NCI-H748 (cell line): ENCODE measurements at regions not wholly inside any gene's neighbourhood (a gene's known extent, or its start where the extent isn't known, plus 50 kb on each side); places are given as distances from the start of the nearest gene placed in this dataset.
"Not testable (repeated sequence)": the region's sequence is repeated elsewhere in the genome, so short reads cannot be mapped to it uniquely, and the experiment has no call there.

Experiments used
- DNase-seq: peaks from one replicate; lab custom pipeline; 2025; ENCODE audit not compliant: unreplicated experiment; lab: John Stamatoyannopoulos, UW

DNA sequence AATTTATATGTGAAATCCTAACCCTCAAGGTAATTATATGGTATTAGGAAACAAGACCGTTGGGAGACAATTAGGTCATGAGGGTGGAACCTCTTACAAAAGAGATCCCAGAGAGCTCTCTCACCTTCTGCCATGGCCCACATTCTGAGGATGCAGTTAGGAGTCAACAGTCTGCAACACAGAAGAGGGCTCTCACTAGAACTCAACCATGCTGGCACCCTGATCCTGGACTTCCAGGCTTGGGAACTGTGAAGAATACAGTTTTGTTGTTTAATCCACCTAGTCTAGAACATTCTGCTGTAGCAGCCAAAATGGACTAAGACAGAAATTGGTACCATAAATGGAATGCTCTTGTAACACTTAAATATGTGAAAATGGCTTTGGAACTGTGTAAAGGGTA is 278.8 kb upstream of the GALNTL6 start:
- DNase-seq: no peak

DNA sequence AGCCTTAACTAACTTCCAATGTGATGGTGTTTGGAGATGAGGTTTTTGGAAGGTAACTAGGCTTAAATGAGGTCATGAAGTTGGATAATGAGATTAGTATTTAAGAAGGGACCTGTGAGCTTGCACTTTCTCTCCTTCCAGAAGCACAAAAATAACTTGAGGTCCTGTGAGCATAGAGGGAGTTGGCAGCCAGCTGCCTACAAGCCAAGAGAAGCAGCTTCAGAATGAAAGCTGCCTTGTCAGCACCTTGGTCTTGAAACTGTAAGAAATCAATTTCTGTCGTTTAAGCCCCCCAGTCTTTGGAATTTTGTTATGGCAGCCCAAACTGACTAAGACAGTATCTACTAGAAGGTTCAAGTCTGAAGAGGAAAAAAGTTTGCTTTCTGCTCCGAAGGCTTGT is 280.2 kb upstream of the GALNTL6 start:
- no peak for DNase-seq

DNA sequence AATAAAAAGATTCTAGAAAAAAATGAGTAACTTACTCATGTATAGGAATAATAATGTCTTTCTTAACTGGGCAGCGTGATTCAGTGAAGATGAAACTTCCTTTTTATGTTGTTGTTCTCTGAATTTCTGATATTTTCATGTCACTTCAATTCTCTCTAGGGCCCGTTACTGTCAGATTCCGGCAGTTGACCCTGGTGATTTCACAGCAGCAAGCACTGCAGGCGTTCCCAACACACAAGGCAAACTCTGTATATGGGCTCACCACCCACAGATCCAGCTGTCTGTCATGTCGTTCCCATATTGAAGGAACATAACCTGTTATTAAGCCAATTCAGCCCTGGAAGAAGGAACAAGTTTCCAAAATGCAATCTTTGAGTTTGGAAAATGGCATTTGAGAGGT is 288.3 kb upstream of the GALNTL6 start:
- no peak for DNase-seq

DNA sequence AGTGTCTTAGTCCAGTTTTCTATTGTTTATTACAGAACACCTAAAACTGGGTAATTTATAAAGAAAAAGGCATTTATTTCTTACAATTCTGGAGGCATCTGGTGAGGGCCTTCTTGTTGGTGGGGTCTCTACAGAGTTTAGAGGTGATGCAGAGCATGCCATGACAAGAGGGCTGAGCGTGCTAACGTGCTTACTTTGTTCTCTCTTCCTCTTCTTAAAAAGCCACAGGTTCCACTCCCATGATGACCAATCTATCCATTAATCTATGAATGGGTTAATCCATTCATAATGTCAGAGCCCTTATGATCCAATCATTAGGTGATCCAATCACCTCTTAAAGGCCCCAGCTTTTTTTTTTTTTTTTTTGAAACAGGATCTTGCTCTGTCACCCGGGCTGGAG is 291.5 kb upstream of the GALNTL6 start:
- no peak for DNase-seq

DNA sequence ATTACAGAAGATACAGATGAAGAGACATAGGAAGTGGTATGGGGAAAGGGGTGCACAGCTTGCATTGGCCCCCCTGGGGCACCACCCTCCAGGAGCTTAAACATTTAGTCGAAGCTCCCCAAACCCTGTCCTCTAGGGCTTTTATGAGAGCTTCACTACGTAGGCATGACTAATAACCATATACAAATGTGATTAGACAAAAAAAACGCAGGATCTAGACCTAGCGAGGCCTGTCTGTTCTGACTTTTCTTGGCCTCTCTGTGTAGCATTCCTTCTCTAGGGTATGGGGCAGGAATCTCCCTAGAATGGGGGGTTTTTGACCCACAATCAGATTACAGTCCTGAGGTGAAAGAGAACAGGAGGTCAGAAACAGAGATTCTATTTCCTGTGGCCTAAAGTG is 293.7 kb upstream of the GALNTL6 start:
- no peak for DNase-seq

DNA sequence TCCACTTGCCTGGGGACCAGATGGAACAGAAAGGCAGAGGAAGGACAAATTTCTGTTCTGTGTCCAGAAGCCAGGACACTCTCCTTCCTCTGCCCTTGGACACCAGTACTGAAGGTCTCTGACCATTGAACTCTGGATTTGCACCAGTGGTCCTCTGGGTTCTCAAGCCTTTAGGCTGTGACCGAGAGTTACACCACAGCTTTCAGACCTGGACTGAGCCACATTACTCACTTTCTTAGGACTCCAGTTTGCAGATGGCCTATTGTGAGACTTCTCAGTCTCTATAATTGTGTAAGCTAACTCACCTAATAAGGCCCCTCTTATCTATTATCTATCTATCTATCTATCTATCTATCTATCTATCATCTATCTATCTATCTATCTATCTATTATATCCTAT is 295.3 kb upstream of the GALNTL6 start:
- DNase-seq: no peak

DNA sequence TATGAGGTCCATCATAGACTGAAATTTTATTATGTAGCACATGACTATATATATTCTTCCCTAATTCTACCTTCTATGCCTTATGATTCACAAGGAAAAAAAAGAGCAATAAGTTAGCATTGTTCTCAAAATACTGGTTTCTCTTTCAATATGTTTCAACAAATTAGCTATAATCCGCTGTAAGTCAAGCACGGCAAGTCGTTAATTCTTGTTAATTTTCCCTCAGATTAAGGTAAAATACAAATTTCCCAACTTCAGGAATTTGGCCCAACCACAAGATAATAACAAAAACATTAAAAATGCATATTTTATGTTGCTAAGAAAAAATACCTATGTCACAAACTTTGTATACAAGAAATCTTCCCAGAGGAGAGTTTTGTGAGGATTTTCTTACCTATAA is 296.5 kb upstream of the GALNTL6 start:
- DNase-seq: no peak

DNA sequence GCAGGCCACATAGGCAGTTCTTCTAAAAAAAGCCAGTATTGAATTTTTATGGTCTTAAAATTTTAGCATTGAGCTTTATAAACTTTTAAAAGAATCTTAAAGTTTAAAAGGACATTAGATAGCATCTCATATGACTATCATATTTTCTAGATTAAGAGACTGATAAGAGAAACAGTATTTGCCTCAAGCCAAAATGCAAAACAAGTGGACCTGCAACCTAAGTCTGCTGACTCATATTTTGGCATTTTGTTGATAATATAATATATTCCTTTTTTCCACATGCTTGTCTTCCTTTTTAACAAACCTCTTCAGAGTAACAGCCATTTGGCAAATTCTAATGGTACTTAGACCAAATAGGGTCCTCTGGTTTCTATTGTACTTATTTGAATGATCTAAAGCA is 328.5 kb upstream of the GALNTL6 start:
- DNase-seq: no peak

DNA sequence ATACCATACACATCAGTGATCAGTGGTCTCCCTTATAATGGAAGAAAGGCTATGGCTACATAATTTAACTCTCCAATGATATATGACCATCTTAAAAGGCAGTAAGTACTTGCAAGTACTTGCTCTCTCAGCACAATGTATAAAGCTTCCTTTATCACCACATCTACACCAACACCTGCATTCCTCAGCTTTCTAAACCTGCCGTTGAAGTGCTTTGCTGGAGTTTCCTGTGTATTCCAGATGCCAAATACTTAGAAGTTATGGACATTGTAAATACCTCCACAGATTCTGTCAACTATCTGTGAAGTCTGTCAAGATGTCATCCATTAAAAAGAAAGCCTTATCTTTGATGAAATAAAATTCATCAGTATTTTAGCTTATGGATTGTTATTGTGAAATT is 335.0 kb upstream of the GALNTL6 start:
- DNase-seq: no peak

DNA sequence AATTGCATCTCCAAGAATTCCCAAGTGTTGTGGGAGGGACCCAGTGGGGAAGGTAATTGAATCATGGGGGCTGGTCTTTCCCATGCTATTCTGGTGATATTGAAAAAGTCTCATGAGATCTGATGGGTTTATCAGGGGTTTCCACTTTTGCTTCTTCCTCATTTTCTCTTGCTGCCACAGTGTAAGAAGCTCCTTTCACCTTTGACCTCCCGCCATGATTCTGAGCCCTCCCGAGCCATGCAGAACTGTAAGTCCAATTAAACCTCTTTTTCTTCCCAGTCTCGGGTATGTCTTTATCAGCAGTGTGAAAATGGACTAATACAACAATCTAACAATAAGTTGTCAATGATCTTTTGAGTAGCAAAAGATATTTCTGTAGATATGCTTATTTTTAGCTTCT is 338.1 kb upstream of the GALNTL6 start:
- not testable (repeated sequence) for DNase-seq

DNA sequence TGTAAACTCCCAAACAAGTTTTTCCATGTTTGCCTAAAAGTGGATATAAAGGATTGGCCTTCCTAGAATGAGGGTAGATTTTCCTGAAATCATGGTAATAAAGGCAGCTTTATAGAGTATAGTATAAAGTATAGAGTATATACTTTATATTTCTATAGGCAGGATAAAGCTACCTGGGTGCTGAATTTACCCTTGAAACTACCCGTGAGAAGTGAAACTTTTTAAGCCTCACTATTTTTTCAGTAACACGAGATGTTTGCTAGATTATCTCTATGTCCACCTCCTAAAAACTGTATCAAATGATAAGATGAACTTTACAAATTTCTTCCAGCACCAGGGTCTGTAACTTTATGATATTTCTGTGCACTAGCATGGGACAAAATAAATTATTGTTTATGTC is 340.0 kb upstream of the GALNTL6 start:
- no peak for DNase-seq

DNA sequence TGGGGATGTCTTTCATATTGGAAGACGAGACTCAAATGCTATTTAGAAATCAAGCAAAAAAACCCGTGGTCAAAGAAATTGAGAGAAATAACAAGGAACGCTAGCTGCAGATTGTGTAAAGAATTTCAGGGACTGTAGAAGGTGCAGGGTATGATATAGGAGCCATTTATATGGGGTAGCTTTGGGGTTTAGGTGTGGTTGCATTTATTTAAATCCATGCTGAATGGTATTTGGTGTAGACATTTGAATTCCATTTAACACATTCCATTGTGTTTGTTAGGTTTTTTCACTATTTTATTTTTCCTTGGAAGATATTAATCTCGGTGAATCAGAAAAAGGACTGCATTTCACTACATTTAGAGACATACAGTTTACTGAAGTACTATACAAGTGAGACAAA is 341.0 kb upstream of the GALNTL6 start:
- DNase-seq: no peak

DNA sequence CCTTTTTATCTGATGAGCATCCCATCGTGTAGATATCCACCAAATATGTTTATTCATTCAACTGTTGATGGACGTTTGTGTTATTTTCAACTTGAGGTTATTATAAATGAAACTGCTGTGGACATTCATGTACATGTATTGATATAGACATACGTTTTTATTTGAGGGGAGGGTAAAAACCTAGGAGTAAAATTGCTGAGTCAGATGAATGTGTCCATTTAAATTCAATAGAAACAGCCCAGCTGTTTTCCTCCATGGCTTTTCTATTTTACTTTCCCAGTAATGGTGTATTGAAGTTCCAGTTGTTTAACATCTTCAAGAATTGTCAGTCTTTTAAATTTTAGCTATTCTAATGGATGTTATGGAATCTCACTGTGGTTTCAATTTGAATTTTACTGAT is 348.7 kb upstream of the GALNTL6 start:
- no peak for DNase-seq

DNA sequence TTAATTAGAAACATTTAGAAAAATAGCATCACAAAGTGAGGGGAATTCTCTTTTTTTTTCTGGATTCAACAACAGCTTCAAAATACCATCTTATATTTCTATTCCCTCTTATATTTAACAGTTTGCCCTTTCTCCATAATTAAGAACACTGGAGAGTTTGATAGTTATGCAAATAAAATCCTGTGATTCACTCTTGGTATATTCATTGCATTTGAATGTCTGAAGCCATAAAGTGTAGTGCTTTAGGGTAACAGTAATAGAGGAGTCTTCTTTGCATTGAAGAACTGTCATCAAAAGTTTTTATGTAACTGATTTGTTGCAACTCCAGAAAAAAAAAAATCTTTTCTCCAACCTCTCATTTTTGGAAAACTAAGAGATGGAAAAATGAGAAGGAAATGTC is 352.0 kb upstream of the GALNTL6 start:
- no peak for DNase-seq

DNA sequence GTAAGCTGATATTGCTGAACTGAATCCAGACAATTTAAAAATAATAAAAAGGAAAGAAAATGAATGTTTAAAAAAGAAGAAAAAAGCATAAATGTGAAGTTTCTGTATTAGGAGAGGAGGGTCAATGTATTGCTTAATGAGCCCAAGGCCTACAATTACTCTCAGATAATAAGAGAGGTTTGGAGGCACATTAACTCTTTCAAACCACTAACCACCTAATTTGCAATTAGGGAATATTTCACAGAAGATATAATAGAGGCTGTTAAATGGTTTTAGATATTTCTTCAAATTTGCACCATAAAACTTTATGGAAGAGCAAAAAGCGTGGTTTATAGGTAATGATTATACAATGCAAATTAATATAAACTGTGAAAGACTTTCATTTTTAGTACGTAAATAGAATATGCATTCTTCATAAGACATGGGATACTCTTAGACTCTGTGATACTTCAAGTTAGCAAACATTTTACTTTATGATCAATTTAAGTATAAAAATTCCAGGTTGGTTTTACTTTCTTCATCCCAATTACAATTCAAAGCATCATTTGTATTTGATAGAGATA is 364.2 kb upstream of the GALNTL6 start:
- no peak for DNase-seq

DNA sequence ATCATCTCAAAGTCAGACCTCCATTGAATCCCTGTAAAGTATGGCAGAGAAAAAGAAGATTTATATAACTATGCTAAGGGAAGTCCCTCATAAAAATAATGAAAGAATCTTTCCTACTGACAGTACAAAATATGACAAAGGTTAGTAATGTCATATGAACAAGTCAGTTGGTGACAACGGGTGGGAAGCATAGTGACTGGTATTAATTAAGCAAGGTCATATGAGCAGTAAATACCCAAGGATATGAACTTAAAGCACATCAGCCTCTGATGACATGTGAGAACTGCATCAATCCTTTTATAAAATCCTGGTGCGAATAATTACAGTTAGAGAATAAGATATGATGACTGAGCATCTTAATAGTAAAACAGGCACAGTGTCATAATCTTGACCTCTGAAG is 364.8 kb upstream of the GALNTL6 start:
- no peak for DNase-seq

DNA sequence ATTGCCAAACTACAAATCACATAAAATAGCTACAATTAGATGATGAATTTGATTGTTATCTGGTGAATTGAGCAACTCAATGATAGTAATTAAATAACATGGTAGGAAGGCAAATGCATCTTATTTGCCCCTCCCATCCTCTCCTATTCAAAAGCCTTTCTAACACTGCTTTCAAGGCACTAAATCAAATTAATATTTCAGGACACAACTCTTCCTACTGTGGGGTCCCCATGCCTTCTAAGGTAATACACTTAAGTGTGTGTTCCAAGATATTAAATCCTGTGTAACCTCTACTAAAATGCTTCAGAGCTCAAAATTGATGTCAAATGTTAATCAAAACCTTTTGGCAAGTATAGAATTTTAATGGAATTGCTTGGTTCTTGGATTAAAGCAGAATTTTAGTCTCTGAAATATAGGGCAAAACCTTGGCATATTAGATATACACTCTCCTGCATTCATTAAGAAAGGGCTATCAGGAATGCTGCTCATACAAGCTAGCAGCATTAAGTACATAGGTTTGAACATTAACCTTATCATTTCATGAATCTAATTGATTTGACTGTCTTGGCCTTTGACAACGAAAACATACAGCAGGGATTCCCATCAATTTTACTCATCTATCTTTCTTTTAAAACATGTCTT is 371.8 kb upstream of the GALNTL6 start:
- DNase-seq: no peak

DNA sequence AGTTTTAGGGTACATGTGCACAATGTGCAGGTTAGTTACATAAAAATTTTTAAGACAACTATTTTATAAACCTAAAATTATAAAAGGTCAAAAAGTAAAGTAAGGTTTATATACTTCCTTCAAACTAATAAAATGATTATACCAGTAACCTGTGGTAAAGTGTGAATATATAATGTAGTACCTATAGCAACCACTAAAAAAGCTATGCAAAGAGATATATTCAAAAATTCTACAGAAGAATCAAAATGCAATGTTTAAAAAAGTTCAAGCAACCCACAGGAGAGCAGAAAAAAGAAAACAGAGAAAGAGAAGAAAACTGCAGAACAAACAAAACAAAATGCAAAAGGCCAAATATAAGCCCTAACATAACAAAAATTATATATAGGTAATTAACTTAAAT is 379.5 kb upstream of the GALNTL6 start:
- DNase-seq: no peak

DNA sequence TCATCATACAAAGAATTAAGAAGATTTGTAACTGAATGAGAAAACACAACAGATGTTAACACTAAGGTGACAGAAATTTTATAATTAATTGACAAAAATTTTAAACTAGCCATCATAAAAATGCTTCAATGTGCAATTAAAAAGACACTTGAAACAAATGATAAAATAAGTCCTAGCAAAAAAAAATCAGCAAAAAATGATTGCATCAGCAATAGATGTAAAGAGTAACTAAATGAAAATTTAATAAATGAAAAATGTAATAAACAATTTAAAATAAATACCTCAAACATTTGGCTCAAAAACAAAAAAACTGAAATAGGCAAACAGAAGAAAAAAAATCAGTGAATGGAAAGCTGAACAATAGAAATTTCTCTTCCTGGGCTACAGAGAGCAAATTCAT is 380.7 kb upstream of the GALNTL6 start:
- no peak for DNase-seq

DNA sequence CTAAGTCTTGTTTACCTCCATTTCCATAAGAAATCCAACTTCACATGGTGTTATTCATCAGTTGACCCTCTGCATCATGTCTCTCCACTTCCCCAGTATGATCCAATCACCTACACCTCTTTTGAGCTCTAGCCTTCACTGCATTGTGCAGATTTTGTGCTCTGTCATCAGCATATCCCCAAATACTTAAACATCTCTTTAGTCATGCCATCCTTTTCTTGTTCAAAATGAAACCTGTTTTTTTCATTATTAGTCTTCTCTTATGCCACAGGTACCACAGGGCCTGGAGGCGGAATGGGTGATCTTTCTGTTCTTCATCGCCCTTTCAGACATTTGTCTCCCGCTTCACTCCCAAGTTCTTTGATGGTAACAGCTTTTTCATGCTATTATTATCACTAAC is 382.7 kb upstream of the GALNTL6 start:
- no peak for DNase-seq

DNA sequence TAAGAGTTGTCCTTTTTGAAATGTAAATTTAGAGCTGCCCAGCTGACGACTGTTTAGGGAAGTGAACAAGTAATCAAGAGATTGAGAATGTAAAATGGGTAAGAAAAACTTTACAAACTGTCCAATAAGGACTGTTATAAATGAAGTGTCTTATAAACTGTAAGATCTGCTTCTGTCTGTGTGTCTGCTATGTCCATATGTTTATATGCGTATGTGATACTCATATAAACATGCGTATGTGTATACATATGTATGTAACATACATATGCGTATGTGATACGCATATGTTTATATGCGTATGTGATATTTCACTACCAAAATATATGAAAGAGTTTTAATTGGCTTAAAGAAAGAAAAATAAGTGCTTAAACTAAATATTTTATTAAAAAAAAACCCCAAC is 416.0 kb upstream of the GALNTL6 start:
- DNase-seq: no peak

DNA sequence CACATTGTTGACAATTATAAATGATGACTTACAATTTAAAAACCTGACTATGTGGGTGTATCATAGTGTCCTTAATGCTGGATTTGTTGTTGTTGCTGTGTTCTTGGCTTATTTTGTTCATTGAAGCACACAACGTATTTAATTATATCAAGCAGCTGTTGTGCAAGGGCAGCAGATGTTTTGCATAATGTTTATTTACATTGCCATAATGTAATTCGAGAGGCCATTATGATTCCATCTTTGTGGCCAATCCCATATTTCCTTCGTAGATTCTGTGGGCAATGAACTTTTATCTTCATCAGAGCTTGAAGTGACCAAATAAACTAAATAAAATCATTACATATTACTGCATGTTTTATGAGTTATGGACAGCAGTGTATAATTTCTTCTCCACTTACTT is 422.6 kb upstream of the GALNTL6 start:
- DNase-seq: peak; percentile 83

DNA sequence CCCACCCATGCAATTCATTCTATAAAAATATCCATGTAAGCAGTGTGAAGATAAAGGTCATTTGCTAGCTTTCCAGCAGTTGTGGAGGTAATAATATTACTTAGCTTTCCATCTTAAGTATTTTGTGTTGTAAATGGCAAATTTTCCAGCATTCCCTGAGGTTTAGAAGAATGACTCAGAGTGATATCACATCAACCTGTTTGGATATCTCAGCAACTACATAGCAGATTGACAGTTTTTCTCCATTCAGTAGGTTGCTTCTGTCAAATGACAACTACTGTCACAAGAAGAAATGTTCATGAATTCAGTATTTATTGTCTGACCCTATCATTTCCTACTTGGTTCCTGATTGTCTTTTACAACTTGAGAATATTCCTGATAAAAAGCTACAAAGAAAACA is 434.9 kb upstream of the GALNTL6 start:
- no peak for DNase-seq
